ENCODE measurements at regions not wholly inside any gene's neighbourhood (a gene's known extent, or its start where the extent isn't known, plus 50 kb on each side); places are given as distances from the start of the nearest gene placed in this dataset.

DNA sequence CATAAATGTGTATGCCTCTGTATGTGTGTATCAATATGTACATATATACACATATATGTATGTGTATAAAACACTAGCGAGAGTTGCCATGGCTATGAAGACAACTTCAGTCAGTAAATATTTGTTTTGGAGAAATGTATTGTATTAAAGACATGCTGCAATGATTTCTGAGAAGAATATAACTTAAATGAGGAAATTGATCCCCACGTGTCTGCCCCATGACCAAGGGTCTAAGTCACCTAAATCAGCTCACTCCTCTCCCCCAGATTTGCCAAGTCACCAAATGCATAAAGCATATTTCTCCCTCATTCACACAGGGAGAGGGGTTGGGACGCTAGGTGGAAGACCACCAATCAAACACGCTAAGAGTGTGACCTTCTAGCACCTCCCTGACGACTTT is 58.3 kb upstream of the LYST start:
- intact Hi-C loops (cut with micrococcal nuclease), result no loop called here

GRCh38 chr1:235923466-235924021 is 56.8 kb upstream of the LYST start:
- intact Hi-C loops (cut with micrococcal nuclease), result loop anchor here (1.0 to 2.0 kb wide), 4 partner anchors 29 to 57 kb away; partner anchors contain the start of gene LYST

GRCh38 chr1:235920596-235921375 is 54.1 kb upstream of the LYST start:
- intact Hi-C loops (cut with micrococcal nuclease), result no loop called here

DNA sequence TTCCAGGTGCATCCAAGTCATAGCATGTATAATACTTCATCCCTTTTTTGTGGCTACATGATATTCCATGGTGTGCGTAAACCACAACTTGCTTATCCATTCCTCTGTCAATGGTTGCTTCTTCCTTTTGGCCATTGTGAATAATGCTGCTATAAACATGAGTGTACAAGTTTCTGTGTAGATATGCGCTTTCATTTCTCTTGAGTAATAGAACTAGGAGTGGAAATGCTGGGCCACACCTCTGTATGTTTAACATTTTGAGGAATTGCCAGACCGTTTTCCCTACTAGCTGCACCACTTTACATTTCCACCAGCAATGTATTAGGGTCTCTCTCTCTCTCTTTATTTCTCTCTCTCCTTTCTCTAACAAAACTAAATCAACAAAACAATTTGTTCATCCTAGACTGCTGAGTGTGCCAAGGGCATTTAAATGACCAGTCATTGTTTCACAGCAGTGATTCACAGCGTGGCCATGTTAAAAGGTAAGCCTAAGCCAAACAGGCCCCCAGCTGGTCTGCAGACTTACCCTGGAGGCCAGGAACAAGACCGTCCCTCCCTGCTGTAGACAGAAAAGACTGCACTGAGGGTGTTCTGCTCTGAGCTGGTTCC is 53.2 kb upstream of the LYST start:
- intact Hi-C loops (cut with micrococcal nuclease), result no loop called here

DNA sequence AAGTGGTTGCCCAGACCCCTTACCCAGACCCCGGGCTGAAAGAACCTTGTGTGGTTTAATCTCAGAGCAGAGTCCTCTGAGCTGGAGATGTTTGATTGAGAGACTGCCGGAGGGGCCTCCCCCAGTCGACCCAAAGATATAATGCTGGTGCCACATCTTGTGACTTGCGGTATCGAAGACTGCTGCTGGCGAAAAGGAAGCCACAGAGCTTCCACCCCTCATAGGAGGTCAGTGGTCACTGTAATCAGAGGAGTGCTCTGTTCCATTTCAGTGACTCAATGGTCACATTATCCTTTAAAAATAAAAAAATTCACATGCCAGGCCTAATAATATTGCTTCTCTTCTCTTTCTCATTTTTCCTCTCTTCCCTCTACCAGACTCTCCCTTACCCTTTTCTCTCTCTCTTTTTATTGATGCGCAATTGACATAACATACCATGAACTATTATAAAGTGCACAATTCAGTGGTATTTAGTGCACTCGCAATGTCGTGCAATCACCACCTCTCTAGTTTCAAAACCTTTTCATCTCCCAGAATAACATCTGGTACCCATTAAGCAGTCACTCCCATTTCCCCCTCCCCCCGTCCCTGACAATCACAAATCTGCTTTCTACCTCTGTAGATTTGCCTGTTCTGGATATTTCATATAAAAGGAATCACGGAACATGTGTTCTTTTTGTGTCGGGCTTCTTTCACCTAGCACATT is 52.6 kb upstream of the LYST start:
- intact Hi-C loops (cut with micrococcal nuclease), result no loop called here

DNA sequence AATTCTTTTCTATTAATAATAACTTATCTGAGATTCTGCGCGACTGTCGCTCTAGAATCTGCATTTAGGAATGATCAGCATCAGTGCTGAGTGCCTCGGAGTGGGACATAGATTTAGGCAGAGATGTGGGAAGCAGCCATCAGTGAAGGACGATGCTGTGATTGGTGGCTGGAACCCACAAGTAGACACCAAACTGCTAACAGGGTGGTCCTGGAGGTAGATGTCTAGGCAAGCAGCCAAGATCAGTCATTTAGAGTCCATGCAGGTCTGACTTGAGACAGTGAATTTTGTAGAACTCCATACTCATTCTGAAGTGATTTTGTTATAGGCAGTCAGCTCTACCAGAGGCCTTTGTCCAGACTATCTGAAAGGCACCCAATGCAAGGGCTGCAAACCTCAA is 51.8 kb upstream of the LYST start:
- intact Hi-C loops (cut with micrococcal nuclease), result no loop called here

DNA sequence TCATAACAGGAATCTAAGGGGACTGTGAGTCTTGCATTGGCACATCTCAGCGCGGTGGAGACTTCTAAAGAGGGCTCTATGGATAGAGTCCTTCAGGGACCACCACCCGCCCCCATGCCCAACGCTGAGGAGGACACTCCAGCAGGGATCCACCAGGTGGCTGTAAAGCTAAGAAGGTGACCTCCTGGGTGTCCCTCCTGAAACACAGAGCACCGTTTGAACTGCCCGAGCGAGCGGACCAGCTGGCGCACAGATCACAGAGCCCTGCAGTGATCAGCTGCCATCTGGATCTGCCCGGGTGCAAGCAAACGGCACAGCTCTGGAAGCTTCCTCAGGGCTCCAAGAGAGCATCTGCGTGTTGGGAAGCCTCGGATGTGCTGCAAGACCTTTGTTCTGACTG is 51.3 kb upstream of the LYST start:
- intact Hi-C loops (cut with micrococcal nuclease), result no loop called here

DNA sequence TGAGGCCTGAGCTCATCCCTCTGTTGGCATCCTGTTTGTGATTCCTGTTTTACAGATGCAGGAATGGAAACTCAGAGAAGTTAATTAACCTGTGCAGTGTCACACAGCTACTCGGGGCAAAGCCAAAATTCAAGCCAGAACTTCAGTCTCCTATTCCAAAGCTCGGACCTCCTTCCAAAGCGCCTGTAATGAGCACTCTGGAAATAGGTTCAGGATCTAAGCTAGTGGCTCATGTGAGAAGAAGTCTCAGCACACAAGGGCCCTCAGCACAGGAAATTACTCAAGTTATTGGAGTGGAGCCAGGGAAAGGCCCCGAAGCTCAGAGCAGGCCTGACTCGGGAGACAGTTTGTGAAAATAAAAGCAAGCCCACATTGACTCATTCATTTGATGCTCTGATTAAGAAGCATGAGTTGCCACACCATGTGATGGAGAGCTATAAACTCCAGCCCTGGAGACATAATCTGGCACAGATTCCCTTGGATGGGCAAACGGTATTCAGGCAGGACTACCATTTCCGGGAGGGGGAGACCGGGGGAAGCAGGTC is 50.6 kb upstream of the LYST start:
- intact Hi-C loops (cut with micrococcal nuclease), result no loop called here
